HL-60 (cell line): ENCODE measurements at regions not wholly inside any gene's neighbourhood (a gene's known extent, or its start where the extent isn't known, plus 50 kb on each side); places are given as distances from the start of the nearest gene placed in this dataset.

Source experiments
- DNase-seq, 2 experiments: peaks; one replicate each; pipeline ENCODE4 v3.0.0-alpha.2; 2010 to 2020; ENCODE audit warnings: low read depth in 1 of 2, low spot score in 1 of 2
- H3K27ac ChIP-seq: fragments of 250-450 bp; sonication (Bioruptor Pico); replicated peaks from 2 replicates; pipeline ENCODE4 v1.5.1; 2020; ENCODE audit warnings: mild to moderate bottlenecking, moderate library complexity
- H3K27me3 ChIP-seq: fragments of 250-450 bp; sonication (Bioruptor Pico); 2 replicates; pipeline ENCODE4 v1.5.1; 2021; ENCODE audit warnings: mild to moderate bottlenecking, moderate library complexity; ENCODE audit not compliant: insufficient read depth, poor library complexity, severe bottlenecking
- H3K4me3 ChIP-seq: replicated peaks from 2 replicates; pipeline ENCODE4 v1.5.1; 2011; ENCODE audit warnings: mild to moderate bottlenecking, control low read depth, low read length; ENCODE audit not compliant: insufficient read depth
- GABPA ChIP-seq: IDR thresholded peaks from 2 replicates; pipeline ENCODE4 v1.6.1; 2012; ENCODE audit warnings: low read depth
- POLR2AphosphoS5 ChIP-seq: IDR thresholded peaks from 2 replicates; pipeline ENCODE4 v1.6.1; 2012; ENCODE audit warnings: low read depth
- REST ChIP-seq: IDR thresholded peaks from 2 replicates; pipeline ENCODE4 v1.6.1; 2012; ENCODE audit warnings: low read depth; ENCODE audit not compliant: insufficient replicate concordance
- SPI1 ChIP-seq: IDR thresholded peaks from 2 replicates; pipeline ENCODE4 v1.6.1; 2012; ENCODE audit warnings: low read depth, mild to moderate bottlenecking, borderline replicate concordance
- TF ChIP-seq, protein P1 (sequence below): IDR thresholded peaks from one replicate; pipeline ENCODE4 v1.5.1; 2011; ENCODE audit warnings: low read length, control low read depth, inconsistent platforms; ENCODE audit not compliant: insufficient read depth

DNA sequence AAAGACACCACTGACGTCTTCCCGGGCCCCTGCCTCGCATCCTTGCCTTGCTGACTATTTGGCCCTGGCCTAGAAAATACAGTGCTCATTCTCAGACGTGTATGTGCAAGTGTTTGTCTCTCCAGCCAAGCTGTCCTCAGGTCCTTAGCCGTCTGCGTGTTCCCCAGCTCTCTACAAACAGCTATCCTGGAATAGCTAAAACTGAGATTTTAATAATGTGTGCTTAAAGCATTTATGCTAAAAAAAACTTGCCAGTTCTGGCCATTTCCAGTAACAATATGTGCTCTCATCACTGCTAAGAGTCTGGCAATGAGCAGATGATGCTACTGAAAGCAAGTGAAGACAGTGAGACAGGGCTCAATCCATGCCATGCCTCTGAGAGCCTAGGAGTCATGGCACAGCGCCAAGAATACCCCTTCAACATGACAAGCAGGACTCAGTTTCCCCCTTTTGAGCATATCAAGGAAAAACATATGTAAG, 55.7 kb downstream of the IRF2BP2 start:
- H3K27me3 ChIP-seq = no peaks in the 10 kb centered on the region
- no peak for DNase-seq
- no peak overlapping the region for H3K27ac ChIP-seq
- no peak overlapping the region for H3K4me3 ChIP-seq
- TF ChIP-seq, protein P1, sequence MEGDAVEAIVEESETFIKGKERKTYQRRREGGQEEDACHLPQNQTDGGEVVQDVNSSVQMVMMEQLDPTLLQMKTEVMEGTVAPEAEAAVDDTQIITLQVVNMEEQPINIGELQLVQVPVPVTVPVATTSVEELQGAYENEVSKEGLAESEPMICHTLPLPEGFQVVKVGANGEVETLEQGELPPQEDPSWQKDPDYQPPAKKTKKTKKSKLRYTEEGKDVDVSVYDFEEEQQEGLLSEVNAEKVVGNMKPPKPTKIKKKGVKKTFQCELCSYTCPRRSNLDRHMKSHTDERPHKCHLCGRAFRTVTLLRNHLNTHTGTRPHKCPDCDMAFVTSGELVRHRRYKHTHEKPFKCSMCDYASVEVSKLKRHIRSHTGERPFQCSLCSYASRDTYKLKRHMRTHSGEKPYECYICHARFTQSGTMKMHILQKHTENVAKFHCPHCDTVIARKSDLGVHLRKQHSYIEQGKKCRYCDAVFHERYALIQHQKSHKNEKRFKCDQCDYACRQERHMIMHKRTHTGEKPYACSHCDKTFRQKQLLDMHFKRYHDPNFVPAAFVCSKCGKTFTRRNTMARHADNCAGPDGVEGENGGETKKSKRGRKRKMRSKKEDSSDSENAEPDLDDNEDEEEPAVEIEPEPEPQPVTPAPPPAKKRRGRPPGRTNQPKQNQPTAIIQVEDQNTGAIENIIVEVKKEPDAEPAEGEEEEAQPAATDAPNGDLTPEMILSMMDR = no peak
- TF ChIP-seq SPI1 (no peak), GABPA (no peak), REST (no peak), POLR2AphosphoS5 (no peak)

- Histone ChIP-seq H3K4me3 (no peak overlapping the region), H3K27ac (no peak overlapping the region), H3K27me3 (no peaks in the 10 kb centered on the region)
- TF ChIP-seq REST (no peak), POLR2AphosphoS5 (no peak), GABPA (no peak), SPI1 (no peak)
- TF ChIP-seq, protein P1 = no peak
- DNase-seq = no peak
Measured at GRCh38 chr1:234553240-234554188, 56.5 kb downstream of the IRF2BP2 start.

GRCh38 chr1:234551032-234551378, 59.0 kb downstream of the IRF2BP2 start:
- TF ChIP-seq, protein P1 = no peak
- no peak for TF ChIP-seq REST
- no peak for TF ChIP-seq POLR2AphosphoS5
- TF ChIP-seq SPI1 = no peak
- no peak for TF ChIP-seq GABPA
- DNase-seq = no peak
- Histone ChIP-seq H3K27ac (no peak overlapping the region), H3K4me3 (no peak overlapping the region), H3K27me3 (no peaks in the 10 kb centered on the region)
